ENCODE measurements at regions not wholly inside any gene's neighbourhood (a gene's known extent, or its start where the extent isn't known, plus 50 kb on each side); places are given as distances from the start of the nearest gene placed in this dataset.

DNA sequence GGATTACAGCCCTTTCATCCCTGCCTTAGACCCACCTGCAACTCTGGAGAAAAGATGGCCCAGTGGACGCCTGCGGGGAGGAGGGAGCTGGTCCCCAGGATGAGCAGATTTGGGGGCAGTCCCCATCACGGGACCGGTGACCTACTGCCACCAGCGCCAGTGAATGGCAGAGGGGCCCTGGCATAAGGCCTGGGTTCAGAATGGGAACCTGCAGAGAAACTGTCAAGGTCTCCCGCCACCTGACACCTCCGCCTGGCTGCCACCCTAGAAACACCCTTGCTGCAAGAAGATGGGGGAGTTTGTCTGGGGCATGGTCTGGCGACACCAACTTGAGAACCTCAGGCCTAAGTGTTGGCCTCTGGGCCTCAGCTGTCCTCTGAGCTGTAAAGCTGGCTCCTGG is 335.7 kb downstream of the SEC14L1 start:
- no peaks in the 10 kb centered on the region for H3K9me3 ChIP-seq
- intact Hi-C loops (cut with DNase I; ENCODE audit: low total_unique reads), result no loop called here
- H3K4me1 ChIP-seq, result peaks cover 25 to 79% of the 10 kb centered on the region in 2 donors
- no peak overlapping the region for H3K4me3 ChIP-seq
- no peaks in the 10 kb centered on the region for H3K27me3 ChIP-seq
- no peaks in the 10 kb centered on the region for H3K36me3 ChIP-seq
- H3K27ac ChIP-seq, result peak overlapping the region; percentile 82 to 93
- DNase-seq, result no peak
- TF ChIP-seq, protein P1, sequence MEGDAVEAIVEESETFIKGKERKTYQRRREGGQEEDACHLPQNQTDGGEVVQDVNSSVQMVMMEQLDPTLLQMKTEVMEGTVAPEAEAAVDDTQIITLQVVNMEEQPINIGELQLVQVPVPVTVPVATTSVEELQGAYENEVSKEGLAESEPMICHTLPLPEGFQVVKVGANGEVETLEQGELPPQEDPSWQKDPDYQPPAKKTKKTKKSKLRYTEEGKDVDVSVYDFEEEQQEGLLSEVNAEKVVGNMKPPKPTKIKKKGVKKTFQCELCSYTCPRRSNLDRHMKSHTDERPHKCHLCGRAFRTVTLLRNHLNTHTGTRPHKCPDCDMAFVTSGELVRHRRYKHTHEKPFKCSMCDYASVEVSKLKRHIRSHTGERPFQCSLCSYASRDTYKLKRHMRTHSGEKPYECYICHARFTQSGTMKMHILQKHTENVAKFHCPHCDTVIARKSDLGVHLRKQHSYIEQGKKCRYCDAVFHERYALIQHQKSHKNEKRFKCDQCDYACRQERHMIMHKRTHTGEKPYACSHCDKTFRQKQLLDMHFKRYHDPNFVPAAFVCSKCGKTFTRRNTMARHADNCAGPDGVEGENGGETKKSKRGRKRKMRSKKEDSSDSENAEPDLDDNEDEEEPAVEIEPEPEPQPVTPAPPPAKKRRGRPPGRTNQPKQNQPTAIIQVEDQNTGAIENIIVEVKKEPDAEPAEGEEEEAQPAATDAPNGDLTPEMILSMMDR (IDR thresholded peaks at IDR 0.05), result no peak
- TF ChIP-seq POLR2A (IDR thresholded peaks at IDR 0.05), result no peak

DNA sequence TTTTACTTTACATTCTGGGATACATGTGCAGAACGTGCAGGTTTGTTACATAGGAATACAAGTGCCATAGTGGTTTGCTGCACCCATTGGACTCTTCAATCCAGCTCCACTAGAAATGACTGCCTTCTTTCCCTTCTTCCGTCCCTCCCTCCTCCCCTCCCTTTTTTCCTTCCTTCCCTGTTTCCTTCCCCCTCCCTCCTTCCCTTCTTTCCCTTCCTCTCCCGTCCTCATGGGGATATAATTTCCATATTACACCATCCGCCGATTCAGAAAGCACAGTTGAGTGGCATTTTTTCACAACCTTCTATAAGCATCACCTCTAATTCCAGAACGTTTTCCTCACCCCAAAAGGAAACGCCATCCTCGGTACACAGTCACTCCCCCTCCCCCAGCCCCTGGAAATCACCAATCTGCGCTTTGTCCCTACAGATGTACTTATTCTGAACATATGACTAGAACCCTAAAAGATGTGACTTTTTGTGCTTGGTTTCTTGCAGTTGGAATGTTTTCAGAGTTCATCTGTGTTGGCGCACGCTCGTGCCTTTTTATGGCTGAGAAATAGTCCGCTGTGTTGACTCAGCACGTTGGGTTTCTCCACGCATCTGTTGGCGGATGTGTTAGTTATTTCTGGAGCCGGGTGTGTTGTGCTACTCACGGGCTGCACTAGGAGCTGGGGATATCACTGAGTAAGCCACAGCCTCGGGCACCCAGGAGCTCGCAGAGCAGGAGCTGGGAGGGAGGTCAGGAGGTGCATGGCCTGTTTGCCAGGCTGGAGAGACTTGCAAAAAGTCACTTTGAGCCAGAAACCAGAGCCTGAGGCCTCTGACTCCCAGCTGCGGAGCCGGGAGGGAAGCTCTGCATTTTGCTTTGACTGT is 336.4 kb downstream of the SEC14L1 start:
- no peaks in the 10 kb centered on the region for H3K36me3 ChIP-seq
- H3K9me3 ChIP-seq, result no peaks in the 10 kb centered on the region
- H3K4me3 ChIP-seq, result no peak overlapping the region
- peak in 1 of 2 donors; percentile 35 for TF ChIP-seq POLR2A (IDR thresholded peaks at IDR 0.05)
- TF ChIP-seq, protein P1 (IDR thresholded peaks at IDR 0.05), result peak in 1 of 4 experiments; percentile 39
- H3K27ac ChIP-seq, result peak overlapping the region; percentile 82 to 93
- H3K27me3 ChIP-seq, result no peaks in the 10 kb centered on the region
- DNase-seq, result peak; percentile 84 to 92
- intact Hi-C loops (cut with DNase I; ENCODE audit: low total_unique reads), result no loop called here
- peaks cover 23 to 74% of the 10 kb centered on the region in 2 donors for H3K4me1 ChIP-seq

DNA sequence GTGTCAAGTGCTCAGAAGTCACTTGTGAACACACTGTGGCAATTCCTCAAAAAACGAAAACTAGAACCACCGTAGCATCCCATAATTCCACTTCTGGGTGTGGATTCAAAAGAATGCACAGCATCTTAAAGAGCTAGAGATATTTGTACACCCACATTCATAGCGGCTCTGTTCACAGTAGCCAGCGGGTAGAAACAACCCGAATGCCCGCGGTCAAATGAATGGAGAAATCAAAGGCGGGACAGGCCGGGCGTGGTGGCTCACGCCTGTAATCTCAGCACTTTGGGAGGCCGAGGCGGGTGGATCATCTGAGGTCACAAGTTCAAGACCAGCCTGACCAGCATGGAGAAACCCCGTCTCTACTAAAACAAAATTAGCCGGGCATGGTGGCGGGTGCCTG is 337.5 kb downstream of the SEC14L1 start:
- Histone ChIP-seq H3K4me3 (no peak overlapping the region), H3K27me3 (no peaks in the 10 kb centered on the region), H3K27ac (peak overlapping the region; percentile 82 to 93), H3K4me1 (peaks cover 23 to 63% of the 10 kb centered on the region in 2 donors), H3K36me3 (no peaks in the 10 kb centered on the region), H3K9me3 (no peaks in the 10 kb centered on the region)
- DNase-seq, result no peak
- intact Hi-C loops (cut with DNase I; ENCODE audit: low total_unique reads), result no loop called here
- TF ChIP-seq POLR2A (IDR thresholded peaks at IDR 0.05), result no peak
- TF ChIP-seq, protein P1 (IDR thresholded peaks at IDR 0.05), result no peak

DNA sequence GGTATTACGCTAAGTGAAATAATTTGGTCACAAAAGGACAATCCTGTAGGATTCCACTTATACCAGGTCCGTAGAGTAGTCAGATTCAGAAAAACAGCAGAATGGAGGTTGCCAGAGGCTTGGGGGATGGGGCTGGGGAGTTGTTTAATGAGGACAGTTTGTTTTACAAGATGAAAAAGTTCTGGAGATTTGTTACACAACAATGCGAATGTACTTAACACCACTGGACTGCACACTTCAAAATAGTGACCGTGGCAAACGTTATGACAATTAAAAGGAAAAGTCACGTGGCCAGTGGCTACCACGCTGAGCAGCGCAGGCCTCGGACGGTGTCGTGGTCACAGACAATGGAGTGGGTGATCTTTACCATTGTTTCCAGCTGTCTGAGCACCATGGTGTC is 338.1 kb downstream of the SEC14L1 start:
- intact Hi-C loops (cut with DNase I; ENCODE audit: low total_unique reads), result no loop called here
- Histone ChIP-seq H3K9me3 (no peaks in the 10 kb centered on the region), H3K4me1 (peaks cover 23 to 63% of the 10 kb centered on the region in 2 donors), H3K36me3 (no peaks in the 10 kb centered on the region), H3K4me3 (no peak overlapping the region), H3K27me3 (no peaks in the 10 kb centered on the region), H3K27ac (peak overlapping the region; percentile 82 to 93)
- DNase-seq, result peak; percentile 64 to 72
- TF ChIP-seq POLR2A (IDR thresholded peaks at IDR 0.05), result no peak
- TF ChIP-seq, protein P1 (IDR thresholded peaks at IDR 0.05), result no peak
